ENCODE measurements at regions not wholly inside any gene's neighbourhood (a gene's known extent, or its start where the extent isn't known, plus 50 kb on each side); places are given as distances from the start of the nearest gene placed in this dataset.

GRCh38 chr22:49330421-49331222, 497.1 kb downstream of the BRD1 start:
- Histone ChIP-seq H3F3A (ENCODE audit: insufficient read depth) (no peaks in the 10 kb centered on the region), H3K36me3 (ENCODE audit: low read length) (no peaks in the 10 kb centered on the region), H4K20me1 (ENCODE audit: low read depth, low read length) (no peaks in the 10 kb centered on the region), H3K79me2 (ENCODE audit: insufficient read depth, low read length) (no peaks in the 10 kb centered on the region), H3K9ac (ENCODE audit: low read length) (no peak overlapping the region), H3K4me3 (ENCODE audit: insufficient read depth, low read length, poor library complexity, severe bottlenecking) (no peak overlapping the region), H3K27ac (ENCODE audit: low read depth, low read length) (no peak overlapping the region), H3K9me2 (replicated peaks; ENCODE audit: insufficient read depth, low read length) (no peaks in the 10 kb centered on the region), H2AFZ (ENCODE audit: low read depth, low read length, severe bottlenecking) (no peak overlapping the region), H3K4me2 (ENCODE audit: low read depth, low read length, poor library complexity, severe bottlenecking) (no peak overlapping the region), H3K9me3 (ENCODE audit: insufficient read depth, low read length) (no peaks in the 10 kb centered on the region), H3K27me3 (ENCODE audit: low read length) (no peaks in the 10 kb centered on the region)
- TF ChIP-seq EZH2phosphoT487 (conservative IDR thresholded peaks at IDR 0.05; ENCODE audit: low read length) (no peak), CTCF (IDR thresholded peaks at IDR 0.05; ENCODE audit: insufficient read depth, low read length, poor library complexity, severe bottlenecking) (no peak)

DNA sequence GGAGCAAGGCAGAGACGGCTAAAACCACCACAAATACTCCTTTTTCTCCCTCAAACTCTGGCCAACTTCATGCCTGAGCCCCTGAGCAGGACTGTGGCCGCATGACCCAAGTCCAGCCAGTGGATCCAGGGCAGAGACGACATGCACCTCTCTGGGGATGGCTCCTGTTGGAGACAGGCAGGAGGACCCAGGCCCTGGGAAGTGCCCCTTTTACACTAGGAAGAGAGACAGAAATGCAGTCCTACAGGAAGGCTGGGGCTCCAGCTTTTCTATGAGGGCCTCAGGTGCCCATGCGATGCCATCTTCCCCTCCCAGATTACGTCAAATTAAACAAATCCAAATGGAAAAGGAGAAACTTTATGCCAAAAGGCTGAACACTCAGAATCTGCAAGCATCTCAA, 498.0 kb downstream of the BRD1 start:
- no peak overlapping the region for H2AFZ ChIP-seq (ENCODE audit: low read depth, low read length, severe bottlenecking)
- H3K79me2 ChIP-seq (ENCODE audit: insufficient read depth, low read length) = no peaks in the 10 kb centered on the region
- no peak overlapping the region for H3K9ac ChIP-seq (ENCODE audit: low read length)
- H3K4me3 ChIP-seq (ENCODE audit: insufficient read depth, low read length, poor library complexity, severe bottlenecking) = no peak overlapping the region
- no peaks in the 10 kb centered on the region for H3K9me3 ChIP-seq (ENCODE audit: insufficient read depth, low read length)
- H4K20me1 ChIP-seq (ENCODE audit: low read depth, low read length) = no peaks in the 10 kb centered on the region
- H3K27ac ChIP-seq (ENCODE audit: low read depth, low read length) = no peak overlapping the region
- no peaks in the 10 kb centered on the region for H3K9me2 ChIP-seq (replicated peaks; ENCODE audit: insufficient read depth, low read length)
- H3K36me3 ChIP-seq (ENCODE audit: low read length) = no peaks in the 10 kb centered on the region
- H3K27me3 ChIP-seq (ENCODE audit: low read length) = no peaks in the 10 kb centered on the region
- H3F3A ChIP-seq (ENCODE audit: insufficient read depth) = no peaks in the 10 kb centered on the region
- no peak overlapping the region for H3K4me2 ChIP-seq (ENCODE audit: low read depth, low read length, poor library complexity, severe bottlenecking)
- TF ChIP-seq EZH2phosphoT487 (conservative IDR thresholded peaks at IDR 0.05; ENCODE audit: low read length) = no peak
- TF ChIP-seq CTCF (IDR thresholded peaks at IDR 0.05; ENCODE audit: insufficient read depth, low read length, poor library complexity, severe bottlenecking) = no peak

DNA sequence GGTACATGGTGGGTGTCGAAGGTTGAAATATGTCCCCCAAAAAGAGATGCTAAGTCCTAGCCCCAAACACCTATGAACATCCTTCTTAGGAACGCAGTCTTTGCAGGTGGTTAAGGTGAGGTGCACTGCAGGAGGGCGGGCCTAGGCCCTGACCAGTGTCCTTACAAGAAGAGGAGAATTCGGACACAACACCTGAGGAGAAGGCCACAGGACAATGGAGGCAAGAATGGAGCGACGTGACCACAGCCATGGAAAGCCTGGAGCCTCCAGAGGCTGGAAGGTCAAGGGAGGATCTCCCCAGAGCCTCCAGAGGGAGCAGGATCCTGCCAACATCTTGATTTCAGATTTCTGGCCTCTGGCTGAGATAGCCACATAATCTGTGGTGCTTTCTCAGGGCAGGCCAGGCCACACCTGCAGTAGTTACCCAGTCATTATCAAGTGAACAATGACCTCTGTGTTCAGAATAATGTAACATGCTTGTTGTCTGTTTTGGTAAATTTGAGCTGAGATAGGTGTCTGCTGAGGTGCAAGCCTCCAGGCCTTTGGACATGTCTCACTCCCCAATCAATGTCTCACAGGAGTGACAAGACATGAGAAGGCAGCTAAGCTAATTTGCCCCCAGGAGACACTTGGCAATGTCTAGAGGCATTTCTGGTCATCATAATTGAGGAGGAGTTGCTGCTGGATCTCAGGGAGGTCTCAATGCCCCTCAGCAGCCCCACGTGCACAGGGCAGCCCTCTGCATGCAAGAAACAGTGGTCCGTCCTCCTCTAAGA, 498.9 kb downstream of the BRD1 start:
- Histone ChIP-seq H3K9me3 (ENCODE audit: insufficient read depth, low read length) (no peaks in the 10 kb centered on the region), H3K9me2 (replicated peaks; ENCODE audit: insufficient read depth, low read length) (no peaks in the 10 kb centered on the region), H3K4me3 (ENCODE audit: insufficient read depth, low read length, poor library complexity, severe bottlenecking) (no peak overlapping the region), H3K36me3 (ENCODE audit: low read length) (no peaks in the 10 kb centered on the region), H3F3A (ENCODE audit: insufficient read depth) (no peaks in the 10 kb centered on the region), H3K79me2 (ENCODE audit: insufficient read depth, low read length) (no peaks in the 10 kb centered on the region), H4K20me1 (ENCODE audit: low read depth, low read length) (no peaks in the 10 kb centered on the region), H3K4me2 (ENCODE audit: low read depth, low read length, poor library complexity, severe bottlenecking) (no peak overlapping the region), H3K27me3 (ENCODE audit: low read length) (no peaks in the 10 kb centered on the region), H2AFZ (ENCODE audit: low read depth, low read length, severe bottlenecking) (no peak overlapping the region), H3K27ac (ENCODE audit: low read depth, low read length) (no peak overlapping the region), H3K9ac (ENCODE audit: low read length) (no peak overlapping the region)
- TF ChIP-seq CTCF (IDR thresholded peaks at IDR 0.05; ENCODE audit: insufficient read depth, low read length, poor library complexity, severe bottlenecking) (no peak), EZH2phosphoT487 (conservative IDR thresholded peaks at IDR 0.05; ENCODE audit: low read length) (no peak)
